NCI-H2196 (cell line): ENCODE measurements at regions not wholly inside any gene's neighbourhood (a gene's known extent, or its start where the extent isn't known, plus 50 kb on each side); places are given as distances from the start of the nearest gene placed in this dataset.
"Not testable (repeated sequence)": the region's sequence is repeated elsewhere in the genome, so short reads cannot be mapped to it uniquely, and the experiment has no call there.

Source experiments
- DNase-seq: peaks from one replicate; lab custom pipeline; 2025; ENCODE audit not compliant: unreplicated experiment; lab: John Stamatoyannopoulos, UW

GRCh38 chr4:43587758-43588157 lies 695.2 kb downstream of the GRXCR1 start:
- DNase-seq: no peak

- DNase-seq: no peak
Measured at GRCh38 chr4:43607400-43607799, 714.9 kb downstream of the GRXCR1 start.

- DNase-seq: no peak
Measured at GRCh38 chr4:43607827-43608461, 715.4 kb downstream of the GRXCR1 start.

- DNase-seq: no peak
Measured at GRCh38 chr4:43619219-43619618, 726.7 kb downstream of the GRXCR1 start.

GRCh38 chr4:43637893-43638292 lies 745.4 kb downstream of the GRXCR1 start:
- not testable (repeated sequence) for DNase-seq

GRCh38 chr4:43651991-43652390 lies 759.5 kb downstream of the GRXCR1 start:
- no peak for DNase-seq

GRCh38 chr4:43659547-43659946 lies 767.0 kb downstream of the GRXCR1 start:
- not testable (repeated sequence) for DNase-seq

- DNase-seq: not testable (repeated sequence)
Measured at GRCh38 chr4:43672265-43672885, 776.2 kb downstream of the KCTD8 start.

- DNase-seq: no peak
Measured at GRCh38 chr4:43680421-43680820, 768.2 kb downstream of the KCTD8 start.

GRCh38 chr4:43682551-43682950 lies 766.1 kb downstream of the KCTD8 start:
- no peak for DNase-seq

GRCh38 chr4:43690116-43690515 lies 758.5 kb downstream of the KCTD8 start:
- DNase-seq: no peak

- no peak for DNase-seq
Measured at GRCh38 chr4:43693876-43694275, 754.7 kb downstream of the KCTD8 start.

- no peak for DNase-seq
Measured at GRCh38 chr4:43709443-43709842, 739.2 kb downstream of the KCTD8 start.

- no peak for DNase-seq
Measured at GRCh38 chr4:43716721-43717395, 731.8 kb downstream of the KCTD8 start.

- DNase-seq: no peak
Measured at GRCh38 chr4:43718369-43718768, 730.2 kb downstream of the KCTD8 start.

- no peak for DNase-seq
Measured at GRCh38 chr4:43732829-43733426, 715.7 kb downstream of the KCTD8 start.

GRCh38 chr4:43742083-43742482 lies 706.5 kb downstream of the KCTD8 start:
- no peak for DNase-seq

- DNase-seq: no peak
Measured at GRCh38 chr4:43754566-43754965, 694.0 kb downstream of the KCTD8 start.

GRCh38 chr4:43757147-43757546 lies 691.5 kb downstream of the KCTD8 start:
- DNase-seq: no peak

GRCh38 chr4:43758836-43759235 lies 689.8 kb downstream of the KCTD8 start:
- no peak for DNase-seq

GRCh38 chr4:43763029-43763610 lies 685.5 kb downstream of the KCTD8 start:
- no peak for DNase-seq

- no peak for DNase-seq
Measured at GRCh38 chr4:43765514-43765913, 683.1 kb downstream of the KCTD8 start.
